Calu3 (cell line): ENCODE measurements at regions not wholly inside any gene's neighbourhood (a gene's known extent, or its start where the extent isn't known, plus 50 kb on each side); places are given as distances from the start of the nearest gene placed in this dataset.

Experiments used
- BruUV-seq: library from RNA; stranded (reverse); fragments of 400-500 nt; replicated peaks from 2 replicates; lab custom pipeline; 2021; lab: Mats Ljungman, UMichigan
- CTCF ChIA-PET: fragments of 300-600 bp; sonication (Branson Sonifier 250); formaldehyde crosslinking; loops from one replicate; lab custom pipeline; 2022; ENCODE audit warnings: antibody characterized with exemption; lab: Charles Lee
- DNase-seq: peaks from one replicate; pipeline ENCODE4 v3.0.0; 2022
- H3K27ac Mint-ChIP-seq: one replicate; pipeline ENCODE4 v1.8.0; 2022; ENCODE audit warnings: mixed read lengths; ENCODE audit not compliant: unreplicated experiment
- H3K27me3 Mint-ChIP-seq: one replicate; pipeline ENCODE4 v1.8.0; 2022; ENCODE audit warnings: mixed read lengths; ENCODE audit not compliant: unreplicated experiment
- H3K36me3 Mint-ChIP-seq: one replicate; pipeline ENCODE4 v1.8.0; 2022; ENCODE audit warnings: mild to moderate bottlenecking, moderate library complexity, mixed read lengths; ENCODE audit not compliant: insufficient read depth, unreplicated experiment
- H3K4me1 Mint-ChIP-seq: one replicate; pipeline ENCODE4 v1.8.0; 2022; ENCODE audit warnings: mild to moderate bottlenecking, low read depth, mixed read lengths; ENCODE audit not compliant: unreplicated experiment
- H3K4me3 Mint-ChIP-seq: one replicate; pipeline ENCODE4 v1.8.0; 2022; ENCODE audit warnings: mild to moderate bottlenecking, low read depth, moderate library complexity, mixed read lengths; ENCODE audit not compliant: unreplicated experiment
- H3K9me3 Mint-ChIP-seq: one replicate; pipeline ENCODE4 v1.8.0; 2022; ENCODE audit warnings: low read depth, mixed read lengths; ENCODE audit not compliant: unreplicated experiment
- intact Hi-C: fragments of 100-400 bp; cut with micrococcal nuclease; formaldehyde crosslinking; loops from one replicate; pipeline ENCODE4 v1.10.0; 2022; ENCODE audit not compliant: unreplicated experiment
- TF ChIP-seq, protein P1 (sequence below): fragments of 200-600 bp; IDR thresholded peaks from one replicate; pipeline ENCODE4 v1.8.0; 2022; ENCODE audit warnings: antibody characterized with exemption; ENCODE audit not compliant: unreplicated experiment

DNA sequence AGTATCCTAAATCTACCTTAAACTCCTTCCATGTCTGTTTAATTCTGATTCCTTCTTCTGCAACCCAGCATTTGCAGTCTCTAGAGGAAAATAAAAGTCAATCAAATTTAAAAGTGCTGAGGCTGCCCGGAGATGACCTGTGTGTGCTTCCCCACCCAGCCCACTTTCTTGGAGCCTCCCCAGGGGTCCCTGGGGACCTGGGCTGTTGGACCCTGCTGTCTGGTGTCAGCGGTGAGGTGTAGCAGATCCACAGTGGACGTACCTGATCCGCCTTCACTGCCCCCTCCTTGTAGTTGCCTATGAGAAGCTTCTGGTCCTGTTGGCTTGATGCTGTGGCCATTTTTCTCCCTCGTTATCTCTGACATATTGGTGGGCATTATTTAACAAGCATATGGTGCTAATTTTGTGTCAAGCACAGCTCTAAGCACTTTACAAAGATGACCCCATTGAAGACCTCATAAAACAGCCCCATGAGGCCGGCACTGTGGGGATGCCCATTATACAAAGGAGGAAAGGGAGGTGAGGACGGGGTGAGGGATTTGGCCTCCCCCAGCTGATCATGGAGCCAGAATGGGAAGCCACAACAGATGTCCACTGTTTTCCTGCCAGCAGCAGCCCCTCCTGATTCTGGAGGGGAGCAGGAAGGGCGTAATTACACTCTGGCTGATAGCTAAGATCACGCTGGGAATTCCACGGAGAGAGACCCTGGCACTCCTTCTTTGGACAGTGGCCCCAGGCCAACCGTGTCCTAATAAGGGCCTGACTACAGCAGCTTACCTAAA is 628.2 kb downstream of the CDH26 start:
- Mint-ChIP-seq H3K27me3 (no peaks in the 10 kb centered on the region), H3K9me3 (peaks cover 4% of the 10 kb centered on the region), H3K4me3 (no peak overlapping the region), H3K27ac (no peak overlapping the region), H3K36me3 (no peaks in the 10 kb centered on the region), H3K4me1 (no peaks in the 10 kb centered on the region)
- CTCF ChIA-PET, result no interaction called here
- TF ChIP-seq, protein P1, sequence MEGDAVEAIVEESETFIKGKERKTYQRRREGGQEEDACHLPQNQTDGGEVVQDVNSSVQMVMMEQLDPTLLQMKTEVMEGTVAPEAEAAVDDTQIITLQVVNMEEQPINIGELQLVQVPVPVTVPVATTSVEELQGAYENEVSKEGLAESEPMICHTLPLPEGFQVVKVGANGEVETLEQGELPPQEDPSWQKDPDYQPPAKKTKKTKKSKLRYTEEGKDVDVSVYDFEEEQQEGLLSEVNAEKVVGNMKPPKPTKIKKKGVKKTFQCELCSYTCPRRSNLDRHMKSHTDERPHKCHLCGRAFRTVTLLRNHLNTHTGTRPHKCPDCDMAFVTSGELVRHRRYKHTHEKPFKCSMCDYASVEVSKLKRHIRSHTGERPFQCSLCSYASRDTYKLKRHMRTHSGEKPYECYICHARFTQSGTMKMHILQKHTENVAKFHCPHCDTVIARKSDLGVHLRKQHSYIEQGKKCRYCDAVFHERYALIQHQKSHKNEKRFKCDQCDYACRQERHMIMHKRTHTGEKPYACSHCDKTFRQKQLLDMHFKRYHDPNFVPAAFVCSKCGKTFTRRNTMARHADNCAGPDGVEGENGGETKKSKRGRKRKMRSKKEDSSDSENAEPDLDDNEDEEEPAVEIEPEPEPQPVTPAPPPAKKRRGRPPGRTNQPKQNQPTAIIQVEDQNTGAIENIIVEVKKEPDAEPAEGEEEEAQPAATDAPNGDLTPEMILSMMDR, result no peak
- intact Hi-C loops, result no loop called here
- no peak for DNase-seq
- BruUV-seq, result no TSS peak

DNA sequence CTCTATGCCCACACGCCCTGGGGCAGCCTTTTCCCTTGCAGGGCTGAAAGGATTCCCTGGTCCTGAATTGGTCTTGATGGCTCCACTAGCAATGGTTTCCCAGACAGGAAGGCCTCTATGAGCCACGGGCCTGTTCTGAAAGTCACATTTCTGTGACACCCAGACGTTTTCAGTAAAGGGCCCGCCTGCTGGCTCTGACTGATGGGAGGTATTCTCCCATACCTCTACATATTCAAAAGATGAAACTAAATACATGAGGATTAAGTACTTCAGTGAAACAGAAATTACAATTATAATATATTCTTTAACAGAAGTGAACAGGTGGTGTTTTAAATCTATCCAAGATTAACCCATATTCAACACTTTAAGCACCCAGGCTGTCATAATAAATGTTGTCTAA is 629.8 kb downstream of the CDH26 start:
- Mint-ChIP-seq H3K4me3 (no peak overlapping the region), H3K4me1 (no peaks in the 10 kb centered on the region), H3K9me3 (peaks cover 7% of the 10 kb centered on the region), H3K36me3 (no peaks in the 10 kb centered on the region), H3K27me3 (no peaks in the 10 kb centered on the region), H3K27ac (no peak overlapping the region)
- BruUV-seq, result no TSS peak
- no peak for DNase-seq
- intact Hi-C loops, result no loop called here
- CTCF ChIA-PET, result no interaction called here
- TF ChIP-seq, protein P1, result no peak

DNA sequence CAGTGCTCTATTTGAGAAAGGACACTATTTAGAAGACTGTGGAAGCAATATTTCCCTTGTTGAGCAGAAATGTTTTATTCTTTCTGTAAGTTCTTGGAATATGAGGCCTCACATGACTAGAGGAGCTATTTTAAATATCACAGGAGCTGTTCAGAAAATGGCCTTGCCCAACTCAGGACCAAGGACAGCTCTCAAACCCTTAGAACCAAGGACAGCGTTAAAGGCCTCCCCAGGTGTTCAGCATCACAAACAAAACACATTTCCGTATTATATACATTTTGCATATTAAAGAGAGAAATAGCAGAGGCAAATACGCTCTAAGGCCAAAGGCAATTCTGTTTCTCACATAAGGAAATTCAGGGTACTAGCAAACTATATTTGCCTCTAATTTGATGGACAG is 631.4 kb downstream of the CDH26 start:
- DNase-seq, result no peak
- Mint-ChIP-seq H3K36me3 (no peaks in the 10 kb centered on the region), H3K4me1 (no peaks in the 10 kb centered on the region), H3K9me3 (peaks cover 7% of the 10 kb centered on the region), H3K4me3 (no peak overlapping the region), H3K27me3 (no peaks in the 10 kb centered on the region), H3K27ac (no peak overlapping the region)
- TF ChIP-seq, protein P1, result no peak
- intact Hi-C loops, result no loop called here
- no TSS peak for BruUV-seq
- CTCF ChIA-PET, result no interaction called here

DNA sequence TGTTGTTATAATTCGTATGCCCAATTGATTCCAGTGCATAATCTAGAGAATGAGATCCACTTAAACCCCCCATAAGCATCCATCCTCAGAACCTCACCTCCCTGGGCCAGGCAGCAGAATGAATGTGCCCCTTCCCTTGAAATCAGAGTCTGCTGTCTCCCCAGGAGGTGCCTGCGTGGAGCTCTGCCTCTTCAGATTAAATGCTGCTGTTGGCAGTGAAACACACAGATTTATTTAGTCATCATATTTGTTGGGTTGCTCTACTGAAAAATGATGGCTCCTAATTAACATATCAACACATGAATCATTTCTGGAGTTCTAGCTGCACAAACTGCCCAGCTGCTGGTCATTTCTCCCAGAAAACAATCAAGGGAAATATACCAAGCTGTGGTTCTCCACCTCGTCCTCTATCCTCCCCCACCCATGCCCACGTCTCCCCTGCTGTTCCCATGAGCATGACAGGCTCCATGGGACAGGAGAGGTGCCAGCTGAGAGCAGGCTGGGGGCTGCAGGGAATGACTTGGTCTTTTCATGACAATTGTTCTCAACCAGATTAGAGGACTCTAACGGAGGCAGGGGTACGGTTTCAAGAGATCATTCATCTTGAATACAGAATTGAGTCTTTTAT is 633.1 kb downstream of the CDH26 start:
- no TSS peak for BruUV-seq
- H3K27ac Mint-ChIP-seq, result no peak overlapping the region
- intact Hi-C loops, result no loop called here
- no peaks in the 10 kb centered on the region for H3K4me1 Mint-ChIP-seq
- H3K27me3 Mint-ChIP-seq, result no peaks in the 10 kb centered on the region
- H3K4me3 Mint-ChIP-seq, result no peak overlapping the region
- CTCF ChIA-PET, result no interaction called here
- H3K36me3 Mint-ChIP-seq, result no peaks in the 10 kb centered on the region
- TF ChIP-seq, protein P1, result no peak
- no peak for DNase-seq
- H3K9me3 Mint-ChIP-seq, result peaks cover 7% of the 10 kb centered on the region
